WERI-Rb-1 (cell line): ENCODE measurements at regions not wholly inside any gene's neighbourhood (a gene's known extent, or its start where the extent isn't known, plus 50 kb on each side); places are given as distances from the start of the nearest gene placed in this dataset.

Experiments
- DNase-seq: peaks from one replicate; pipeline ENCODE4 v3.0.0-alpha.2; 2020
- H3K27ac ChIP-seq: fragments of 250-450 bp; sonication (Bioruptor Pico); 2 replicates; pipeline ENCODE4 v1.5.1; 2020; ENCODE audit warnings: mild to moderate bottlenecking, moderate library complexity
- H3K27me3 ChIP-seq: fragments of 250-450 bp; sonication (Bioruptor Pico); 2 replicates; pipeline ENCODE4 v1.5.1; 2021; ENCODE audit warnings: mild to moderate bottlenecking, low read depth, moderate library complexity; ENCODE audit not compliant: insufficient read depth, severe bottlenecking
- H3K36me3 ChIP-seq: fragments of 250-450 bp; sonication (Bioruptor Pico); 2 replicates; pipeline ENCODE4 v1.5.1; 2020; ENCODE audit warnings: mild to moderate bottlenecking, moderate library complexity
- H3K4me3 ChIP-seq: 2 replicates; pipeline ENCODE4 v1.5.1; 2011; ENCODE audit warnings: low read depth, mild to moderate bottlenecking, control low read depth, low read length
- H3K9me3 ChIP-seq: fragments of 250-450 bp; sonication (Bioruptor Pico); 2 replicates; pipeline ENCODE4 v1.5.1; 2021; ENCODE audit warnings: mild to moderate bottlenecking, moderate library complexity; ENCODE audit not compliant: severe bottlenecking
- CTCF ChIP-seq: IDR thresholded peaks from 2 replicates; pipeline ENCODE4 v1.5.1; 2011; ENCODE audit warnings: low read depth, mild to moderate bottlenecking, control low read depth, inconsistent platforms, low read length

GRCh38 chr16:9254863-9255262, 163.4 kb downstream of the HAPSTR1 start:
- Histone ChIP-seq H3K27me3 (no peaks in the 10 kb centered on the region), H3K27ac (no peak overlapping the region), H3K9me3 (no peaks in the 10 kb centered on the region), H3K4me3 (no peak overlapping the region), H3K36me3 (no peaks in the 10 kb centered on the region)
- DNase-seq = no peak
- TF ChIP-seq CTCF = no peak

DNA sequence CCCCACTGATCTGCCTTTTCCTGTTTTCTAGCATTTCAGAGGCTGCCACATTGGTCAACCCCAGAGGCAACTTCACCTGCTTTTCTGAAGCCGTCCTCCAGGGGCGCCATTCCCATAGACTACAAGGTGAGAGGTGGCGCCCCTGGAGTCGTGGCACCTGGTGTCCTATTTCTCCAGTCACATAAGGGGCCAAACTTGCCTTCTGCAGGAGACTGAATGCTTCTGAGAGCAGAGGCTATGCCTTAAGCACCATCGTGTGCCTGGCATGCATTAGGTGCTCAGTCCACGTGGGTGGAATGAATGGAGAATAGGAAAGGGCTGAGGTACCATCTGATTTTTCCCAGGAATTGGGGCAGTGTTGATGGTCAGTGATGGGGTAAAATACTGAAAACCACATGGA, 164.8 kb downstream of the HAPSTR1 start:
- TF ChIP-seq CTCF = peak; percentile 55
- Histone ChIP-seq H3K27me3 (no peaks in the 10 kb centered on the region), H3K27ac (no peak overlapping the region), H3K36me3 (no peaks in the 10 kb centered on the region), H3K9me3 (no peaks in the 10 kb centered on the region), H3K4me3 (no peak overlapping the region)
- DNase-seq = peak; percentile 68

- no peak for TF ChIP-seq CTCF
- H3K27me3 ChIP-seq = no peaks in the 10 kb centered on the region
- H3K36me3 ChIP-seq = no peaks in the 10 kb centered on the region
- H3K27ac ChIP-seq = no peak overlapping the region
- no peak overlapping the region for H3K4me3 ChIP-seq
- DNase-seq = no peak
- no peaks in the 10 kb centered on the region for H3K9me3 ChIP-seq
These were observed 166.4 kb downstream of the HAPSTR1 start for GRCh38 chr16:9257843-9258242.

GRCh38 chr16:9258423-9259051, 167.1 kb downstream of the HAPSTR1 start:
- H3K9me3 ChIP-seq = no peaks in the 10 kb centered on the region
- peak; percentile 92 for TF ChIP-seq CTCF
- H3K27ac ChIP-seq = no peak overlapping the region
- no peaks in the 10 kb centered on the region for H3K27me3 ChIP-seq
- DNase-seq = peak; percentile 77
- H3K4me3 ChIP-seq = no peak overlapping the region
- H3K36me3 ChIP-seq = no peaks in the 10 kb centered on the region

DNA sequence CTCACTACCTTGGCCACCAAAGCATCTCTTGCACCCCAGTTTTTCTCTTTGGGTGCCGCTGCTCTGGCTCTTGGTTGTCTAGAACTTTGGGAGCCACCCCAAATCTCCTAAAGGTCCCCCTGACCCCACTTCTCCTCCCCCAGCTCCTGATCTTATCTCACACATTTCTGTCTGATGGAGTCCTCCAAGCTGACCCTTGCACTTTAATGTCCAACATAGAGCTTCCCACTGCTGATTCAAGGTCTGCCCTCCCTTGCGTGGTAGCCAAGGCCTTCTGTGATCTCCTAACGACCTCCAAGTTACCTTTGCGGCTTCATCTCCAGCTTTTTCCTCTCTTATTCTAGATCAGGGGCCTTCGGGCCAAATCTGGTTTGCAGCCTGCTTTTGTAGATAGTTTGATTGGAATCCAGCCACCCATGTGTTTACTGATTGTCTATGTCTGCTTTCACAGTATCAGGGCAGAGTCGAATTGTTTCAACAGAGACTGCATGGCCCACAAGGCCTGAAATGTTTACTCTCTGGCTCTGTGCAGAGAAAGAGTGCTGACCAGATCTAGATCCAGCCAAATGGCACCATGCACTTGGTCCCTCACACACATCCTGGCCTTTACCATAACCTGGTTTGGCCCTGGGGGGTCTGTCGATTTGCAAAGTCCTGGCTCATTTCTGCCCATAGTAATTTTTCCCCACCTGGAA, 168.6 kb downstream of the HAPSTR1 start:
- Histone ChIP-seq H3K9me3 (no peaks in the 10 kb centered on the region), H3K27ac (no peak overlapping the region), H3K27me3 (no peaks in the 10 kb centered on the region), H3K4me3 (no peak overlapping the region), H3K36me3 (no peaks in the 10 kb centered on the region)
- TF ChIP-seq CTCF = no peak
- DNase-seq = no peak

- no peaks in the 10 kb centered on the region for H3K27me3 ChIP-seq
- H3K36me3 ChIP-seq = no peaks in the 10 kb centered on the region
- H3K9me3 ChIP-seq = no peaks in the 10 kb centered on the region
- TF ChIP-seq CTCF = no peak
- no peak overlapping the region for H3K4me3 ChIP-seq
- H3K27ac ChIP-seq = no peak overlapping the region
- DNase-seq = no peak
These were observed 169.2 kb downstream of the HAPSTR1 start for GRCh38 chr16:9260666-9261065.
